ENCODE measurements at regions not wholly inside any gene's neighbourhood (a gene's known extent, or its start where the extent isn't known, plus 50 kb on each side); places are given as distances from the start of the nearest gene placed in this dataset.

GRCh38 chr10:4506095-4506494 is 319.9 kb upstream of the AKR1E2 start:
- no peak overlapping the region for H3K4me3 ChIP-seq (ENCODE audit: low read depth, low read length)
- DNase-seq (ENCODE audit: low read depth) = peak; percentile 58
- TF ChIP-seq CTCF (IDR thresholded peaks at IDR 0.05; ENCODE audit: insufficient read depth, low read length) = no peak

- no peak overlapping the region for H3K4me3 ChIP-seq (ENCODE audit: low read depth, low read length)
- no peak for TF ChIP-seq CTCF (IDR thresholded peaks at IDR 0.05; ENCODE audit: insufficient read depth, low read length)
- DNase-seq (ENCODE audit: low read depth) = no peak
These were observed 321.5 kb upstream of the AKR1E2 start for GRCh38 chr10:4504550-4504949.

- TF ChIP-seq CTCF (IDR thresholded peaks at IDR 0.05; ENCODE audit: insufficient read depth, low read length) = no peak
- no peak overlapping the region for H3K4me3 ChIP-seq (ENCODE audit: low read depth, low read length)
- peak; percentile 60 for DNase-seq (ENCODE audit: low read depth)
These were observed 322.9 kb upstream of the AKR1E2 start for GRCh38 chr10:4503076-4503475.

- TF ChIP-seq CTCF (IDR thresholded peaks at IDR 0.05; ENCODE audit: insufficient read depth, low read length) = no peak
- H3K4me3 ChIP-seq (ENCODE audit: low read depth, low read length) = no peak overlapping the region
- peak; percentile 25 for DNase-seq (ENCODE audit: low read depth)
These were observed 324.7 kb upstream of the AKR1E2 start for GRCh38 chr10:4501306-4501705.

GRCh38 chr10:4498711-4499251 is 327.2 kb upstream of the AKR1E2 start:
- no peak for TF ChIP-seq CTCF (IDR thresholded peaks at IDR 0.05; ENCODE audit: insufficient read depth, low read length)
- peak; percentile 96 for DNase-seq (ENCODE audit: low read depth)
- no peak overlapping the region for H3K4me3 ChIP-seq (ENCODE audit: low read depth, low read length)

- no peak overlapping the region for H3K4me3 ChIP-seq (ENCODE audit: low read depth, low read length)
- TF ChIP-seq CTCF (IDR thresholded peaks at IDR 0.05; ENCODE audit: insufficient read depth, low read length) = no peak
- no peak for DNase-seq (ENCODE audit: low read depth)
These were observed 331.5 kb upstream of the AKR1E2 start for GRCh38 chr10:4494551-4494950.

- no peak for TF ChIP-seq CTCF (IDR thresholded peaks at IDR 0.05; ENCODE audit: insufficient read depth, low read length)
- no peak overlapping the region for H3K4me3 ChIP-seq (ENCODE audit: low read depth, low read length)
- no peak for DNase-seq (ENCODE audit: low read depth)
These were observed 333.8 kb upstream of the AKR1E2 start for GRCh38 chr10:4492202-4492601.

Data from fibroblast of the aortic adventitia (primary cell).